Glutamatergic neuron (in vitro differentiated cells): ENCODE measurements at regions not wholly inside any gene's neighbourhood (a gene's known extent, or its start where the extent isn't known, plus 50 kb on each side); places are given as distances from the start of the nearest gene placed in this dataset.

ENCODE experiments used
- DNase-seq: peaks from one replicate; pipeline ENCODE4 v3.0.0; 2022
- H3K27ac Mint-ChIP-seq: one replicate; pipeline ENCODE4 v1.8.0; 2020; ENCODE audit warnings: mild to moderate bottlenecking, mixed read lengths, inconsistent platforms; ENCODE audit not compliant: unreplicated experiment
- H3K27me3 Mint-ChIP-seq: one replicate; pipeline ENCODE4 v1.8.0; 2020; ENCODE audit warnings: mild to moderate bottlenecking, moderate library complexity, mixed read lengths, inconsistent platforms; ENCODE audit not compliant: unreplicated experiment
- H3K36me3 Mint-ChIP-seq: one replicate; pipeline ENCODE4 v1.8.0; 2020; ENCODE audit warnings: mild to moderate bottlenecking, mixed read lengths, inconsistent platforms; ENCODE audit not compliant: unreplicated experiment
- H3K4me1 Mint-ChIP-seq: one replicate; pipeline ENCODE4 v1.8.0; 2020; ENCODE audit warnings: mild to moderate bottlenecking, low read depth, mixed read lengths, inconsistent platforms; ENCODE audit not compliant: unreplicated experiment
- H3K4me3 Mint-ChIP-seq: one replicate; pipeline ENCODE4 v1.8.0; 2020; ENCODE audit warnings: mild to moderate bottlenecking, mixed read lengths, inconsistent platforms; ENCODE audit not compliant: unreplicated experiment
- H3K9me3 Mint-ChIP-seq: one replicate; pipeline ENCODE4 v1.8.0; 2020; ENCODE audit warnings: mild to moderate bottlenecking, moderate library complexity, mixed read lengths, inconsistent platforms; ENCODE audit not compliant: unreplicated experiment
- CTCF ChIP-seq: fragments of 200-600 bp; sonication (generic); IDR thresholded peaks from one replicate; pipeline ENCODE4 v1.5.0; 2021; ENCODE audit not compliant: partially characterized antibody, unreplicated experiment

DNA sequence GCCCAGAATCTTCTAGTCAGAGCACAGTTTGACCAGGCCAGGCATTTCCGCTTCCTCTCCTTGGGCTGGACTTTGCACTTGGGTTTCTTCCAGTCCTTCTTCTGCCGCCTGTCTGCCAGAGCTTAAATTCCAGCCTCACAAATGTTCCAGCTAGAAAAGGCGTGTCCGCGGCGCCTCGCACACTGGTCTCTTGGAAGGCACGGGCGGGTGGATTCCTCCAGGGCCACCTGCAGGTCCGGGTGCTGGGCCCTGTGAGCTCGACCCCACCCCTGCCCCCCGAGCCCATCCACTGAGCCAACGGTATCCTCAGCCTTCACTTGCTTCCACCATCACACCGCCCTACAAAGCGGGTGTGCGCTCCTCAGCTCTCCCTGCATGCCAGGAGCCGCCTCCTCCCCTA, 2026.5 kb downstream of the TP53TG3F start:
- H3K9me3 Mint-ChIP-seq, result peaks cover 15% of the 10 kb centered on the region
- H3K36me3 Mint-ChIP-seq, result peaks cover 3% of the 10 kb centered on the region
- H3K27me3 Mint-ChIP-seq, result peaks cover 3% of the 10 kb centered on the region
- H3K4me3 Mint-ChIP-seq, result no peak overlapping the region
- H3K4me1 Mint-ChIP-seq, result no peaks in the 10 kb centered on the region
- DNase-seq, result no peak
- TF ChIP-seq CTCF, result no peak
- H3K27ac Mint-ChIP-seq, result no peak overlapping the region

GRCh38 chr16:35492225-35492624, 2032.8 kb downstream of the TP53TG3F start:
- Mint-ChIP-seq H3K9me3 (peaks cover 11% of the 10 kb centered on the region), H3K27me3 (no peaks in the 10 kb centered on the region), H3K4me3 (no peak overlapping the region), H3K27ac (no peak overlapping the region), H3K36me3 (peaks cover 3% of the 10 kb centered on the region), H3K4me1 (no peaks in the 10 kb centered on the region)
- no peak for TF ChIP-seq CTCF
- no peak for DNase-seq

GRCh38 chr16:35497399-35497798, 2038.0 kb downstream of the TP53TG3F start:
- Mint-ChIP-seq H3K9me3 (peaks cover 19% of the 10 kb centered on the region), H3K4me1 (no peaks in the 10 kb centered on the region), H3K4me3 (no peak overlapping the region)

DNA sequence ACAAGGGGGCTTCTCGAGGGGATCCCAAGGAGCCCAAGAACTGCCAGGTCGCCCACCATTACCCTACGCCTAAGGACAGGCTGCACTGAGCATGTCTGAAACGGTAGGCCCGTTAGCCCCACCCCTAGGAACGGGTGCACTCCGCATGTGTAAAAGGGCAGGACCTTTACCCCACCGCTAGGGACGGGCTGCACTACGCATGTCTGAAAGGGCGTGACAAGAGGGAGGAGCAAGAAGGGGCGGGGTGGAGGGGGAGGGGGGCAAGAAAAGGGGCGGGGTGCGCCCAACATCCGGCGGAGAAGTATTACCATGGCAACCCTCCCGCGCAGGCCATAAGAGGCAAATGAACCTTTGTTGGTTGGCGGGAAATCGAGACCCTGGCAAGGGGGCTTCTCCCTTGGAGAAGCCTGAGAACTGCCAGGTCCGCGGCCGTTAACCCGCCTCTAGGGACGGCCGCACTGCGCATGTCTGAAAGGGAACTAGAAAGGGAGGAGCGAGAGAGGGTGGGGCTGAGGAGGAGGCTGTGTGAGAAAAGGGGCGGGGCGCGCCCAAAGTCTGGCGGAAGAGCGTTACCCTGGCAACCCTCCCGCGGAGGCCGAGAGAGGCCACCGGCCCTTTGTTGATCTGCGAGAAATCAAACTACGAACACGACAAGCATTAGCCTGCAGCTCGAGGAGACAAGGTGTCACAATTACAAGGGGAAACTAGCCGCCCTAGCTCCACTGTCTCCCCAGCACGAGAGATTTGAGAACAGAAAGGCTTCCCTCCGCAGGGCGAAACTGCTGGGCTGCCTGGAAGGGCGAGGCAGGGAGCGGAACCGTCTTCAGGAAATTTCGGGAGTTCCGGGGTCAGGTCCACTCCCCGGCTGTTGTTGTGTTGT, 2046.8 kb downstream of the TP53TG3F start:
- Mint-ChIP-seq H3K4me1 (no peaks in the 10 kb centered on the region), H3K36me3 (peaks cover 4% of the 10 kb centered on the region), H3K4me3 (no peak overlapping the region), H3K27ac (no peak overlapping the region), H3K27me3 (no peaks in the 10 kb centered on the region), H3K9me3 (peaks cover 18% of the 10 kb centered on the region)
- no peak for TF ChIP-seq CTCF
- DNase-seq, result no peak

More at GRCh38 chr16:35497399-35497798, 2038.0 kb downstream of the TP53TG3F start:
- no peak for TF ChIP-seq CTCF
- H3K27ac Mint-ChIP-seq, result no peak overlapping the region
- no peaks in the 10 kb centered on the region for H3K36me3 Mint-ChIP-seq
- no peaks in the 10 kb centered on the region for H3K27me3 Mint-ChIP-seq
- no peak for DNase-seq

- Mint-ChIP-seq H3K27ac (no peak overlapping the region), H3K9me3 (peaks cover 16% of the 10 kb centered on the region)
These were observed 2047.4 kb downstream of the TP53TG3F start for GRCh38 chr16:35506898-35507194.

More at GRCh38 chr16:35506898-35507194, 2047.4 kb downstream of the TP53TG3F start:
- no peaks in the 10 kb centered on the region for H3K4me1 Mint-ChIP-seq
- no peak overlapping the region for H3K4me3 Mint-ChIP-seq
- H3K27me3 Mint-ChIP-seq, result no peaks in the 10 kb centered on the region
- peaks cover 4% of the 10 kb centered on the region for H3K36me3 Mint-ChIP-seq
- DNase-seq, result no peak
- TF ChIP-seq CTCF, result no peak
